Suprapubic skin (tissue), 4 donors: ENCODE measurements at regions not wholly inside any gene's neighbourhood (a gene's known extent, or its start where the extent isn't known, plus 50 kb on each side); places are given as distances from the start of the nearest gene placed in this dataset.

Source experiments
- DNase-seq, 2 donors: peaks; one replicate each; pipeline ENCODE4 v3.0.0-alpha.2; 2019; ENCODE audit warnings: low spot score in 2 of 2
- H3K27ac ChIP-seq: fragments of 200-600 bp; sonication (generic); one replicate; pipeline ENCODE4 v1.5.1; 2019
- H3K27me3 ChIP-seq: fragments of 200-600 bp; sonication (generic); one replicate; pipeline ENCODE4 v1.5.1; 2019
- H3K36me3 ChIP-seq: fragments of 200-600 bp; sonication (generic); one replicate; pipeline ENCODE4 v1.5.1; 2019
- H3K4me1 ChIP-seq: fragments of 200-600 bp; sonication (generic); one replicate; pipeline ENCODE4 v1.5.1; 2019
- H3K4me3 ChIP-seq: fragments of 200-600 bp; sonication (generic); one replicate; pipeline ENCODE4 v1.5.1; 2019; ENCODE audit warnings: mild to moderate bottlenecking
- H3K9me3 ChIP-seq: fragments of 200-600 bp; sonication (generic); one replicate; pipeline ENCODE4 v1.5.1; 2019
- EP300 ChIP-seq: sonication (generic); formaldehyde crosslinking; IDR thresholded peaks from one replicate; pipeline ENCODE4 v1.6.1; 2017; ENCODE audit warnings: antibody characterized with exemption
- POLR2A ChIP-seq, 2 donors: fragments of 450-650 bp; IDR thresholded peaks; one replicate each; pipeline ENCODE4 v1.6.1; 2017; ENCODE audit warnings: antibody characterized with exemption in 2 of 2, mild to moderate bottlenecking in 2 of 2, moderate library complexity in 2 of 2
- POLR2AphosphoS5 ChIP-seq, 3 donors: sonication (generic); formaldehyde crosslinking; IDR thresholded peaks; one replicate each; pipeline ENCODE4 v1.6.1; 2017; ENCODE audit warnings: antibody characterized with exemption in 3 of 3
- WGBS: methylation state at CpG from one replicate; pipeline ENCODE4 v1.1.5; 2018; 5-methylcytosine and 5-hydroxymethylcytosine counted together
- TF ChIP-seq, protein P1 (sequence below), 2 donors: fragments of 200-600 bp in 1 of 2; fragments of 450-650 bp in 1 of 2; sonication (generic) in 1 of 2; IDR thresholded peaks; one replicate each; pipeline ENCODE4 v1.5.1; 2016 to 2019; ENCODE audit warnings: antibody characterized with exemption in 2 of 2, mild to moderate bottlenecking in 1 of 2, moderate library complexity in 1 of 2

DNA sequence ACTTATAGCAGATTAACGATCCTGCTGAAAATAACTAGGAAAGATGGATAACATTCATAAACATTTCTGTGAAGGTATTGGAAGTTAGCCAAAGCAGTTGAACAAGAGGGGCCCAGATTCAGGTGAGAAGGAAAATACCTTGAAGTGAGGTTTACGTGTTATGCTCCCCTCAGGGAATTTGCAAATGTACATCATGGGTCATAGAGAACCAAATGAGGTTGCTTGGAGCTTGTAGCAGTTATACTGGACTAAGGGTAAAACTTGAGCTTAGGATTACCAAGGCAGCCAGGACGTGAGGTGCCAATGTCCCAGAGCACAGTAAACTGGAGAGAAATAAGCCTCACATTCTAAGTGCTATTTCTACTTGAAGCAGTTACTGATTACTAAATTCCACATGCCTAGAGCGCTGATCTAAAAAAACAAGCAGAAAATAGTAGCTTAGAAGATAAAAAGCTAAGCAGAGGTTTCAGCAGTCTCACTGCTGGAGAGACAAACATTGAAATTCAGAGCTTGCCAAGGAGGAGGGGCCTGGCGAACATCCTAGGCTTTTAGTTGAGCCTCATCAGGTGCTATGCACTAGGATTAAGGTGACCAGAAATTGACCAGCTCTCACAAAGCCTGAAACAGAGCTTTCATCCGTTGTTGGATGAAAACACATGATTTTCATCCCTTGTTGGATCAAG, 136.7 kb upstream of the FAM20A start:
- H3K4me3 ChIP-seq: no peak overlapping the region
- no peak overlapping the region for H3K27ac ChIP-seq
- H3K9me3 ChIP-seq: no peaks in the 10 kb centered on the region
- TF ChIP-seq POLR2A (IDR thresholded peaks at IDR 0.05) (no peak), EP300 (no peak), POLR2AphosphoS5 (IDR thresholded peaks at IDR 0.05) (no peak)
- TF ChIP-seq, protein P1, sequence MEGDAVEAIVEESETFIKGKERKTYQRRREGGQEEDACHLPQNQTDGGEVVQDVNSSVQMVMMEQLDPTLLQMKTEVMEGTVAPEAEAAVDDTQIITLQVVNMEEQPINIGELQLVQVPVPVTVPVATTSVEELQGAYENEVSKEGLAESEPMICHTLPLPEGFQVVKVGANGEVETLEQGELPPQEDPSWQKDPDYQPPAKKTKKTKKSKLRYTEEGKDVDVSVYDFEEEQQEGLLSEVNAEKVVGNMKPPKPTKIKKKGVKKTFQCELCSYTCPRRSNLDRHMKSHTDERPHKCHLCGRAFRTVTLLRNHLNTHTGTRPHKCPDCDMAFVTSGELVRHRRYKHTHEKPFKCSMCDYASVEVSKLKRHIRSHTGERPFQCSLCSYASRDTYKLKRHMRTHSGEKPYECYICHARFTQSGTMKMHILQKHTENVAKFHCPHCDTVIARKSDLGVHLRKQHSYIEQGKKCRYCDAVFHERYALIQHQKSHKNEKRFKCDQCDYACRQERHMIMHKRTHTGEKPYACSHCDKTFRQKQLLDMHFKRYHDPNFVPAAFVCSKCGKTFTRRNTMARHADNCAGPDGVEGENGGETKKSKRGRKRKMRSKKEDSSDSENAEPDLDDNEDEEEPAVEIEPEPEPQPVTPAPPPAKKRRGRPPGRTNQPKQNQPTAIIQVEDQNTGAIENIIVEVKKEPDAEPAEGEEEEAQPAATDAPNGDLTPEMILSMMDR (IDR thresholded peaks at IDR 0.05): no peak
- WGBS: 61% methylated on average over 6 of the region's 6 CpGs
- H3K4me1 ChIP-seq: peaks cover 22% of the 10 kb centered on the region
- no peaks in the 10 kb centered on the region for H3K36me3 ChIP-seq
- no peaks in the 10 kb centered on the region for H3K27me3 ChIP-seq
- DNase-seq: no peak

DNA sequence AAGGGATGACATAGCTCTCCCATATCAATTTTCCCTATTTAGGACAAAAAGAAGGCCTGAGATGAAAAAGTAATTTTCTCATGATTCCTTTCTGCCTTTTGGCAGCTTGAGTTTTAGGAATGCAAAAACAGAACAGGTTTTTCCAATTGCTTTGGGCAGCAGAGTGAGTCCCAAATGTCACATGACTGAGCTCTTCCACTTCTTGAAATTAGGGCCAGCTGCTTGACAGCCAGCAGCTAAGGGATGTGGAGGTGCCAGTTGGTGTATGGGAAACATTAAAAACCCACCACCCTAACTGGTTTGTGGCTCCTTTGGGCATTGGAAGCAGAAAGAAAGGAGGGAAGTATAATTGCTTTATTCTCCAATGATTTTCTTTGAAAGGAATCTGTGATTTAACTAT, 133.8 kb upstream of the FAM20A start:
- peaks cover 27% of the 10 kb centered on the region for H3K4me1 ChIP-seq
- H3K27ac ChIP-seq: peak overlapping the region; percentile 2

DNA sequence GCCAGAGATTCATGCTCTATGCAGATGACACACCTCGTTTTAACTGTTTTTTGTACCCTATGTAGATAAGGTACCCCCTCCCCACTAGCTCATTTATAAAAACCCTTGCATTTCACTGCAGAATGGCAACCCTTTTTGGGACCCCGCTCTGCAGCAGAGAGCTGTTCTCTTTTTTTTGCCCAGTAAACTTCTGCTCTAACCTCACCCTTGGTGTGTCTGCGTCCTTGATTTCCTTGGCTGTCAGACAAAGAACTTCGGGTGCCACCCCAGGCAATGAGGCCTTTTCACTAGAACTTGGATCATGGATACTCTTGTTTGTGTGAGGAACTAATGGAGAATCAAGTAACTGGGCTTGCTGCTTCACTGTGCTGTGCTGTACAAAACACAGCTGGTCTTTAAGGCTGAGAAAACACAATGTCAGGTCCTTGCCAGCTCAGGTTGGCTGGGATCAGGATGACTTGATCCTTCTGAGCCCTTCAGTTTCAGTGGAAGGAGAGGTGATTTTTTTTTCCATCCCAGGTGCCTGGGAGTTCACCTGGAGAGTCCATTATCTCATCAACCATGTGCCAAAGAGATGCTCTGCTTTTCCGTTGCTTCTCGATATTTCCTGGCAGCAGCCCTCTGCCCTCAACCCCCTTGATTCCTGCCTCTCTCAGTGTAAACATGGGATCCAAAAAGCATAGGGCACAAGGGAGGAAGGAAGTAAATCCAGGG, 133.2 kb upstream of the FAM20A start:
- Histone ChIP-seq H3K27me3 (no peaks in the 10 kb centered on the region), H3K9me3 (no peaks in the 10 kb centered on the region), H3K27ac (peak overlapping the region; percentile 2), H3K4me1 (peaks cover 27% of the 10 kb centered on the region), H3K4me3 (no peak overlapping the region), H3K36me3 (no peaks in the 10 kb centered on the region)
- TF ChIP-seq EP300: no peak
- TF ChIP-seq POLR2AphosphoS5 (IDR thresholded peaks at IDR 0.05): no peak
- TF ChIP-seq POLR2A (IDR thresholded peaks at IDR 0.05): no peak
- TF ChIP-seq, protein P1 (IDR thresholded peaks at IDR 0.05): no peak
- 50% methylated on average over 6 of the region's 6 CpGs for WGBS
- DNase-seq: no peak

More for the DNA sequence above, 133.8 kb upstream of the FAM20A start:
- no peak overlapping the region for H3K4me3 ChIP-seq
- no peaks in the 10 kb centered on the region for H3K9me3 ChIP-seq
- no peak for TF ChIP-seq POLR2A (IDR thresholded peaks at IDR 0.05)
- TF ChIP-seq, protein P1 (IDR thresholded peaks at IDR 0.05): no peak
- no peak for TF ChIP-seq EP300
- TF ChIP-seq POLR2AphosphoS5 (IDR thresholded peaks at IDR 0.05): no peak
- no peaks in the 10 kb centered on the region for H3K27me3 ChIP-seq
- no peaks in the 10 kb centered on the region for H3K36me3 ChIP-seq
- no peak for DNase-seq

DNA sequence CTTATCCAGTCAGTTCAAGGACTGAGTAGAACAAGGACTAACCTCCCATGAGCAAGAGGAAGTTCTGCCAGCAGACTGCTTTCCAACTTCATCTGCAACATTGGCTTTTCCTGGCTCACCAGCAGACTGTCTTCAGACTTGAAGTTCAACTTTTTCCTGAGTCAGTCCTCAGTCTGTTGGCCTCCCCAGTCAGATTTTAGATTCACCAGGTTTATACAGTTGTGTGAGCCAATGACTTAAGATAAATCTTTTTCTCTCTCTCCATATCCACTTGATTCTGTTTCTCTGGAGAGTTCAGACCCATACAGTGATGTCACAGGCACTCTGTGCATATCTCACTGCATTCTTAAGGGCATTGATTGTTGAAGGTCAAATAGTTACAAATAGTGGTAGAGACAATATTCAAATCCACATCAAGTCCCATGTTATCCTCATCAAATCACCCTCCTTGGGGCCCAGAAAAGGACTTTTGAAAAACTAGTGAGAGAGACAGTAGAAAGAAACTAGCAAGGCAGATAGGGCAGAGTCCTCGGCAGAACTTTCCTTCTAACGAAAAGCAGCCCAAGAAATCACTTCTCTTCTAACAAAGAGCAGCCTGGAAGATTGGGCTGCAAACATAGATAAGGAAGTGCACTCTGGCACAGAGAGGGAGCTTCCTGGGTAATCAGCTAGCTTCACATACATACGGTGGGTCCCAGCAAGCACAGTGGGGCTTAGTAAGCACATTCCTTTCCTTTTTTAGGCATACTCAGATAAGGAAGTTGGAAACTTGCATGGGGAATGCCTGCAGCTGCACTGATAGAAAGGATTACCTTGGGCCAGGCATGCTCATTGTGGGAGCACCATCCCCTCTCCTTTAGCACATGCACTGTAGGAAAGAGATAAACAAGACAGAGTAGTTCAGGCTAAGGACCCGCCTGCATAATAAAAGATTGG, 132.3 kb upstream of the FAM20A start:
- peak overlapping the region; percentile 2 for H3K27ac ChIP-seq
- DNase-seq: no peak
- H3K4me1 ChIP-seq: peaks cover 27% of the 10 kb centered on the region
- WGBS: 18% methylated on average over 4 of the region's 4 CpGs
- no peaks in the 10 kb centered on the region for H3K9me3 ChIP-seq
- H3K27me3 ChIP-seq: no peaks in the 10 kb centered on the region
- H3K36me3 ChIP-seq: no peaks in the 10 kb centered on the region
- H3K4me3 ChIP-seq: no peak overlapping the region
- TF ChIP-seq POLR2AphosphoS5 (IDR thresholded peaks at IDR 0.05) (no peak), EP300 (no peak), POLR2A (IDR thresholded peaks at IDR 0.05) (no peak)
- TF ChIP-seq, protein P1 (IDR thresholded peaks at IDR 0.05): no peak
